Mesenchymal stem cell (in vitro differentiated cells and primary cell): ENCODE measurements at regions not wholly inside any gene's neighbourhood (a gene's known extent, or its start where the extent isn't known, plus 50 kb on each side); places are given as distances from the start of the nearest gene placed in this dataset.
A peak's percentile ranks its signal among the peaks of the same experiment; 100 is the strongest.

Experiments
- DNase-seq: peaks from one replicate; pipeline ENCODE4 v3.0.0-alpha.2; 2013
- H2AFZ ChIP-seq: one replicate; pipeline ENCODE4 v1.6.1; 2013; ENCODE audit warnings: low read depth, mild to moderate bottlenecking, control low read depth, inconsistent platforms, low read length, moderate library complexity
- H2AK5ac ChIP-seq: 2 replicates; pipeline ENCODE4 v1.6.1; 2013; ENCODE audit warnings: low read length, moderate library complexity, mild to moderate bottlenecking, inconsistent platforms; ENCODE audit not compliant: severe bottlenecking
- H2BK120ac ChIP-seq: one replicate; pipeline ENCODE4 v1.6.1; 2013; ENCODE audit warnings: low read depth, mild to moderate bottlenecking, inconsistent platforms, low read length, moderate library complexity
- H2BK12ac ChIP-seq, 2 experiments: one replicate each; pipeline ENCODE4 v1.6.1; 2013; ENCODE audit warnings: inconsistent platforms in 2 of 2, low read length in 2 of 2, mild to moderate bottlenecking in 2 of 2, moderate library complexity in 2 of 2, control low read depth in 1 of 2
- H2BK15ac ChIP-seq: one replicate; pipeline ENCODE4 v1.6.1; 2013; ENCODE audit warnings: mild to moderate bottlenecking, low read depth, inconsistent platforms; ENCODE audit not compliant: poor library complexity, severe bottlenecking
- H2BK5ac ChIP-seq: 2 replicates; pipeline ENCODE4 v1.6.1; 2013; ENCODE audit warnings: low read depth, mild to moderate bottlenecking, low read length, control low read depth, inconsistent platforms; ENCODE audit not compliant: poor library complexity, severe bottlenecking
- H3K14ac ChIP-seq, 2 experiments: one replicate each; pipeline ENCODE4 v1.6.1; 2013; ENCODE audit warnings: inconsistent platforms in 2 of 2, low read length in 2 of 2, control low read depth in 1 of 2, mild to moderate bottlenecking in 1 of 2, moderate library complexity in 1 of 2
- H3K18ac ChIP-seq, 2 experiments: one replicate each; pipeline ENCODE4 v1.6.1; 2013; ENCODE audit warnings: inconsistent platforms in 2 of 2, low read length in 2 of 2, control low read depth in 1 of 2, low read depth in 1 of 2, mild to moderate bottlenecking in 1 of 2
- H3K23ac ChIP-seq, 2 experiments: one replicate each; pipeline ENCODE4 v1.6.1; 2013; ENCODE audit warnings: inconsistent platforms in 2 of 2, low read length in 2 of 2, mild to moderate bottlenecking in 2 of 2, moderate library complexity in 2 of 2, control low read depth in 1 of 2
- H3K27ac ChIP-seq: 2 replicates; pipeline ENCODE4 v1.5.1; 2013; ENCODE audit warnings: mild to moderate bottlenecking, moderate library complexity, low read length, control low read depth, inconsistent platforms; ENCODE audit not compliant: poor library complexity, severe bottlenecking
- H3K27me3 ChIP-seq, 2 experiments: 2 replicates each; pipeline versions ENCODE4 v1.6.1 to v1.7.0; 2013; ENCODE audit warnings: low read length in 2 of 2, mild to moderate bottlenecking in 2 of 2, moderate library complexity in 2 of 2, control low read depth in 1 of 2, inconsistent platforms in 1 of 2; ENCODE audit not compliant: control insufficient read depth in 1 of 2, insufficient read depth in 1 of 2
- H3K36me3 ChIP-seq, 2 experiments: 2 replicates each; pipeline versions ENCODE4 v1.6.1 to v1.7.0; 2013; ENCODE audit warnings: low read length in 2 of 2, control low read depth in 1 of 2, inconsistent platforms in 1 of 2, low read depth in 1 of 2, mild to moderate bottlenecking in 1 of 2; ENCODE audit not compliant: insufficient read depth in 2 of 2, control insufficient read depth in 1 of 2
- H3K4ac ChIP-seq, 2 experiments: one replicate each; pipeline ENCODE4 v1.6.1; 2013; ENCODE audit warnings: inconsistent platforms in 2 of 2, low read length in 2 of 2, mild to moderate bottlenecking in 2 of 2, moderate library complexity in 2 of 2, control low read depth in 1 of 2, low read depth in 1 of 2
- H3K4me1 ChIP-seq: 2 replicates; pipeline ENCODE4 v1.6.1; 2013; ENCODE audit warnings: low read depth, low read length, control low read depth; ENCODE audit not compliant: control insufficient read depth, insufficient read depth
- H3K4me2 ChIP-seq: 2 replicates; pipeline ENCODE4 v1.6.1; 2013; ENCODE audit warnings: low read length, mild to moderate bottlenecking, inconsistent platforms; ENCODE audit not compliant: poor library complexity, severe bottlenecking
- H3K4me3 ChIP-seq, 2 experiments: 2 replicates each; pipeline versions ENCODE4 v1.5.1 to v1.7.0; 2013; ENCODE audit warnings: low read length in 2 of 2, mild to moderate bottlenecking in 2 of 2, control low read depth in 1 of 2, low read depth in 1 of 2; ENCODE audit not compliant: insufficient read depth in 1 of 2
- H3K79me1 ChIP-seq: replicated peaks from 2 replicates; pipeline ENCODE4 v1.6.1; 2013; ENCODE audit warnings: mild to moderate bottlenecking, control low read depth, low read length, inconsistent platforms; ENCODE audit not compliant: poor library complexity, severe bottlenecking
- H3K9ac ChIP-seq: 2 replicates; pipeline ENCODE4 v1.7.0; 2013; ENCODE audit warnings: mild to moderate bottlenecking, low read length, moderate library complexity
- H3K9me3 ChIP-seq: 2 replicates; pipeline ENCODE4 v1.7.0; 2013; ENCODE audit warnings: mild to moderate bottlenecking, low read length; ENCODE audit not compliant: control insufficient read depth
- H4K8ac ChIP-seq: one replicate; pipeline ENCODE4 v1.6.1; 2013; ENCODE audit warnings: inconsistent platforms, mild to moderate bottlenecking, low read length, moderate library complexity
- H4K91ac ChIP-seq: one replicate; pipeline ENCODE4 v1.6.1; 2013; ENCODE audit warnings: mild to moderate bottlenecking, low read length, inconsistent platforms
- whole genome bisulfite sequencing: methylation state at CpG from one replicate; pipeline ENCODE4 v1.1.7; 2013; ENCODE audit warnings: mixed read lengths; 5-methylcytosine and 5-hydroxymethylcytosine counted together

- 95% methylated on average over 4 of the region's 4 CpGs for WGBS
- no peak overlapping the region for H4K8ac ChIP-seq
- no peak overlapping the region for H3K23ac ChIP-seq
Measured at GRCh38 chr13:72645521-72645920, 81.9 kb downstream of the MZT1 start.

GRCh38 chr13:72643311-72643989 lies 84.0 kb downstream of the MZT1 start:
- H4K8ac ChIP-seq: no peak overlapping the region
- no peak overlapping the region for H3K4me3 ChIP-seq
- 100% methylated on average over 1 of the region's 3 CpGs for WGBS
- H3K79me1 ChIP-seq: no peaks in the 10 kb centered on the region
- no peak overlapping the region for H3K27ac ChIP-seq
- H3K36me3 ChIP-seq: no peaks in the 10 kb centered on the region
- DNase-seq: peak; percentile 51
- no peak overlapping the region for H3K14ac ChIP-seq
- no peak overlapping the region for H3K18ac ChIP-seq
- H3K9ac ChIP-seq: no peak overlapping the region
- no peaks in the 10 kb centered on the region for H3K4me1 ChIP-seq
- H2BK15ac ChIP-seq: no peak overlapping the region
- H3K4ac ChIP-seq: no peak overlapping the region
- H2AK5ac ChIP-seq: no peak overlapping the region
- H2BK12ac ChIP-seq: no peak overlapping the region
- H3K9me3 ChIP-seq: no peaks in the 10 kb centered on the region
- H2BK5ac ChIP-seq: no peak overlapping the region
- peaks cover 0 to 10% of the 10 kb centered on the region in 2 experiments for H3K27me3 ChIP-seq
- H3K4me2 ChIP-seq: no peak overlapping the region
- H2AFZ ChIP-seq: no peak overlapping the region
- no peak overlapping the region for H3K23ac ChIP-seq
- no peak overlapping the region for H2BK120ac ChIP-seq
- no peak overlapping the region for H4K91ac ChIP-seq

More at GRCh38 chr13:72645521-72645920, 81.9 kb downstream of the MZT1 start:
- no peak overlapping the region for H2AFZ ChIP-seq
- H3K18ac ChIP-seq: no peak overlapping the region
- H3K9ac ChIP-seq: no peak overlapping the region
- H2BK15ac ChIP-seq: no peak overlapping the region
- H2BK5ac ChIP-seq: no peak overlapping the region
- H3K27me3 ChIP-seq: peaks cover 0 to 12% of the 10 kb centered on the region in 2 experiments
- no peaks in the 10 kb centered on the region for H3K4me1 ChIP-seq
- H3K36me3 ChIP-seq: no peaks in the 10 kb centered on the region
- DNase-seq: no peak
- no peaks in the 10 kb centered on the region for H3K9me3 ChIP-seq
- no peak overlapping the region for H2AK5ac ChIP-seq
- H2BK12ac ChIP-seq: no peak overlapping the region
- H3K4me2 ChIP-seq: no peak overlapping the region
- H3K4me3 ChIP-seq: no peak overlapping the region
- no peak overlapping the region for H2BK120ac ChIP-seq
- H3K4ac ChIP-seq: no peak overlapping the region
- no peak overlapping the region for H4K91ac ChIP-seq
- H3K27ac ChIP-seq: no peak overlapping the region
- no peak overlapping the region for H3K14ac ChIP-seq
- no peaks in the 10 kb centered on the region for H3K79me1 ChIP-seq

GRCh38 chr13:72639377-72639776 lies 88.1 kb downstream of the MZT1 start:
- Histone ChIP-seq H3K9ac (no peak overlapping the region), H3K4me2 (no peak overlapping the region), H3K18ac (no peak overlapping the region), H3K79me1 (no peaks in the 10 kb centered on the region), H3K4me1 (no peaks in the 10 kb centered on the region), H3K36me3 (no peaks in the 10 kb centered on the region), H3K27me3 (peaks cover 0 to 1% of the 10 kb centered on the region in 2 experiments), H4K91ac (no peak overlapping the region), H2AFZ (no peak overlapping the region), H3K23ac (no peak overlapping the region), H2BK12ac (no peak overlapping the region), H2BK120ac (no peak overlapping the region), H2BK15ac (no peak overlapping the region), H3K14ac (no peak overlapping the region), H3K9me3 (no peaks in the 10 kb centered on the region), H3K4ac (no peak overlapping the region), H2BK5ac (no peak overlapping the region), H3K4me3 (no peak overlapping the region), H2AK5ac (no peak overlapping the region), H3K27ac (no peak overlapping the region), H4K8ac (no peak overlapping the region)
- 96% methylated on average over 3 of the region's 5 CpGs for WGBS
- DNase-seq: no peak

- 87% methylated on average over 3 of the region's 7 CpGs for WGBS
- no peak overlapping the region for H2BK12ac ChIP-seq
- no peak overlapping the region for H3K23ac ChIP-seq
- H3K4me3 ChIP-seq: no peak overlapping the region
- H3K18ac ChIP-seq: no peak overlapping the region
- no peak overlapping the region for H3K27ac ChIP-seq
- no peak overlapping the region for H2BK5ac ChIP-seq
- H3K4me2 ChIP-seq: no peak overlapping the region
- H4K91ac ChIP-seq: no peak overlapping the region
- H2AFZ ChIP-seq: no peak overlapping the region
- no peak for DNase-seq
- no peak overlapping the region for H3K14ac ChIP-seq
- no peaks in the 10 kb centered on the region for H3K4me1 ChIP-seq
- no peak overlapping the region for H2BK15ac ChIP-seq
- no peaks in the 10 kb centered on the region for H3K79me1 ChIP-seq
- H2BK120ac ChIP-seq: no peak overlapping the region
- H4K8ac ChIP-seq: no peak overlapping the region
- H3K27me3 ChIP-seq: no peaks in the 10 kb centered on the region
- no peak overlapping the region for H3K9ac ChIP-seq
- no peak overlapping the region for H3K4ac ChIP-seq
- H2AK5ac ChIP-seq: no peak overlapping the region
- H3K36me3 ChIP-seq: no peaks in the 10 kb centered on the region
- no peaks in the 10 kb centered on the region for H3K9me3 ChIP-seq
Measured at GRCh38 chr13:72638059-72638815, 89.2 kb downstream of the MZT1 start.
